ENCODE measurements at regions not wholly inside any gene's neighbourhood (a gene's known extent, or its start where the extent isn't known, plus 50 kb on each side); places are given as distances from the start of the nearest gene placed in this dataset.

GRCh38 chr9:117800389-117800788 lies 96.2 kb downstream of the TLR4 start:
- Histone ChIP-seq H3K36me3 (ENCODE audit: control insufficient read depth in 2 of 2, insufficient read depth in 1 of 2, low read length in 2 of 2) (no peaks in the 10 kb centered on the region), H3K4me1 (ENCODE audit: control insufficient read depth, insufficient read depth, low read length) (no peaks in the 10 kb centered on the region), H3K4me3 (ENCODE audit: low read depth, low read length) (no peak overlapping the region), H3K9me3 (ENCODE audit: control insufficient read depth, insufficient read depth, low read depth, low read length) (no peaks in the 10 kb centered on the region), H3K27ac (ENCODE audit: extremely low read depth, low read depth, low read length) (no peak overlapping the region)
- ChIA-PET POLR2A (no interaction called here), CTCF (no interaction called here)
- TF ChIP-seq MZF1 (tag by site-specific recombination; IDR thresholded peaks at IDR 0.05; ENCODE audit: borderline replicate concordance) = no peak
- TF ChIP-seq TSHZ1 (tag by site-specific recombination; IDR thresholded peaks at IDR 0.05; ENCODE audit: borderline replicate concordance) = no peak
- no peak for TF ChIP-seq ZNF707 (tag by site-specific recombination; IDR thresholded peaks at IDR 0.05)
- TF ChIP-seq BCL11B (tag by site-specific recombination; IDR thresholded peaks at IDR 0.05; ENCODE audit: low read depth) = no peak
- TF ChIP-seq ZNF133 (tag by site-specific recombination; IDR thresholded peaks at IDR 0.05) = no peak

- CTCF ChIA-PET = no interaction called here
- POLR2A ChIA-PET = no interaction called here
- H3K4me3 ChIP-seq (ENCODE audit: low read depth, low read length) = no peak overlapping the region
- no peak overlapping the region for H3K27ac ChIP-seq (ENCODE audit: extremely low read depth, low read depth, low read length)
- no peaks in the 10 kb centered on the region for H3K4me1 ChIP-seq (ENCODE audit: control insufficient read depth, insufficient read depth, low read length)
- H3K36me3 ChIP-seq (ENCODE audit: control insufficient read depth in 2 of 2, insufficient read depth in 1 of 2, low read length in 2 of 2) = no peaks in the 10 kb centered on the region
- H3K9me3 ChIP-seq (ENCODE audit: control insufficient read depth, insufficient read depth, low read depth, low read length) = no peaks in the 10 kb centered on the region
- TF ChIP-seq ZBTB1 (tag by site-specific recombination; IDR thresholded peaks at IDR 0.05) (no peak), PBX3 (CRISPR knock-in tag; IDR thresholded peaks at IDR 0.05) (no peak), ZBTB48 (tag by site-specific recombination; IDR thresholded peaks at IDR 0.05) (no peak), ZNF157 (tag by site-specific recombination; IDR thresholded peaks at IDR 0.05) (no peak), ZBTB17 (tag by site-specific recombination; IDR thresholded peaks at IDR 0.05) (no peak)
Observed at GRCh38 chr9:117809751-117810150, 105.5 kb downstream of the TLR4 start.

- Histone ChIP-seq H3K4me1 (ENCODE audit: control insufficient read depth, insufficient read depth, low read length) (no peaks in the 10 kb centered on the region), H3K4me3 (ENCODE audit: low read depth, low read length) (no peak overlapping the region), H3K36me3 (ENCODE audit: control insufficient read depth in 2 of 2, insufficient read depth in 1 of 2, low read length in 2 of 2) (no peaks in the 10 kb centered on the region), H3K27ac (ENCODE audit: extremely low read depth, low read depth, low read length) (no peak overlapping the region), H3K9me3 (ENCODE audit: control insufficient read depth, insufficient read depth, low read depth, low read length) (no peaks in the 10 kb centered on the region)
- TF ChIP-seq ZNF335 (tag by site-specific recombination; conservative IDR thresholded peaks at IDR 0.05) (no peak), ZNF580 (tag by site-specific recombination; IDR thresholded peaks at IDR 0.05) (no peak), ZNF202 (tag by site-specific recombination; IDR thresholded peaks at IDR 0.05; ENCODE audit: borderline replicate concordance) (no peak), ZNF112 (tag by site-specific recombination; IDR thresholded peaks at IDR 0.05) (no peak)
- POLR2A ChIA-PET = no interaction called here
- CTCF ChIA-PET = no interaction called here
Observed at GRCh38 chr9:117815315-117815714, 111.1 kb downstream of the TLR4 start.

- no peaks in the 10 kb centered on the region for H3K4me1 ChIP-seq (ENCODE audit: control insufficient read depth, insufficient read depth, low read length)
- ChIA-PET POLR2A (no interaction called here), CTCF (no interaction called here)
- TF ChIP-seq ZNF366 (tag by site-specific recombination; conservative IDR thresholded peaks at IDR 0.05) = no peak
- no peak for TF ChIP-seq ZNF692 (tag by site-specific recombination; IDR thresholded peaks at IDR 0.05)
- TF ChIP-seq ZNF354C (tag by site-specific recombination; IDR thresholded peaks at IDR 0.05; ENCODE audit: borderline replicate concordance, low read depth) = no peak
- TF ChIP-seq ZNF138 (tag by site-specific recombination; IDR thresholded peaks at IDR 0.05; ENCODE audit: borderline replicate concordance) = no peak
- no peak for TF ChIP-seq ZNF341 (tag by site-specific recombination; IDR thresholded peaks at IDR 0.05; ENCODE audit: low read depth)
- TF ChIP-seq ZNF398 (tag by site-specific recombination; IDR thresholded peaks at IDR 0.05) = no peak
Observed at GRCh38 chr9:117815948-117816347, 111.7 kb downstream of the TLR4 start.

More at GRCh38 chr9:117815948-117816347, 111.7 kb downstream of the TLR4 start:
- Histone ChIP-seq H3K4me3 (ENCODE audit: low read depth, low read length) (no peak overlapping the region), H3K9me3 (ENCODE audit: control insufficient read depth, insufficient read depth, low read depth, low read length) (no peaks in the 10 kb centered on the region), H3K36me3 (ENCODE audit: control insufficient read depth in 2 of 2, insufficient read depth in 1 of 2, low read length in 2 of 2) (no peaks in the 10 kb centered on the region), H3K27ac (ENCODE audit: extremely low read depth, low read depth, low read length) (no peak overlapping the region)

All from HEK293 (cell line).